ENCODE measurements at regions not wholly inside any gene's neighbourhood (a gene's known extent, or its start where the extent isn't known, plus 50 kb on each side); places are given as distances from the start of the nearest gene placed in this dataset.

DNA sequence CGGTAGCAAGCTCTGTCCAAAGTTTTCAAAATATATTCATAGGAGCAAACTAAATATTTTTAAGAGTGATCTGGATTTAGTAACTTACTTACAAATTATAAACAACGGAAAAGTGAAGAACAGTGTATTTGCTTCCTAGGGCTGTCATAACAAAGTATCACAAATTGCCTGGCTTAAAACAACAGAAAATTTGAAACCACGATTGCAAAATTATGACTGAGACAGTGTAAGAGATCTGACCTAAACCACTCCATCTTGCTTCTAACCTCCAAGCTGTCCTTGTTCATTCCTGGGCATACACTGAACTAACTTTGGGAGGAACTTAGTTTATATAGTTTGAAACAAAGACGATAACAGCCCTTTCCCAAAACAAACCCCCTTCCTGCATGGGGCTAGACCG, 202.0 kb upstream of the CDH6 start:
- Mint-ChIP-seq H3K9me3 (peaks cover 8% of the 10 kb centered on the region), H3K36me3 (ENCODE audit: low read depth) (no peaks in the 10 kb centered on the region), H3K27me3 (no peaks in the 10 kb centered on the region), H3K4me1 (no peaks in the 10 kb centered on the region), H3K27ac (no peak overlapping the region), H3K4me3 (no peak overlapping the region)
- ATAC-seq (replicated peaks), result no peak

DNA sequence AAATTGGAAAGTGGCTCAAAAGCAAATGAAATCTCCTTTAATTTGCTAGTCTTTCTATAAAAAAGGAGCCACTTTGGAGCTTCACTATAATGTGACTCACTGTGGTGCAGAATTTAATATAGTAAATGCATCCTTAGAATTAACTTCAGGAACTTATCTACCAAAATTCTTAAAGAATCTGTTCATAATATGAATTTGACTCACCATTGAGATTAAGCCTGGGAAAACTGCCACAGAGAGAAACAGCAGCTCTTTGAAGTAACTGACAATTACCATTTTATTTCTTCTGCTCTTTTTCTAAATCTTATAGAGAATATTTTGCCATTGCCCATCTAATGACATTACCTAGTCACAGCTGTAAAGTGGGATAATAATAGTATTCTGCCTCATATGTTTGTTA, 211.9 kb upstream of the CDH6 start:
- H3K27me3 Mint-ChIP-seq, result no peaks in the 10 kb centered on the region
- no peak overlapping the region for H3K4me3 Mint-ChIP-seq
- no peaks in the 10 kb centered on the region for H3K4me1 Mint-ChIP-seq
- H3K27ac Mint-ChIP-seq, result no peak overlapping the region
- no peaks in the 10 kb centered on the region for H3K36me3 Mint-ChIP-seq (ENCODE audit: low read depth)
- peaks cover 19% of the 10 kb centered on the region for H3K9me3 Mint-ChIP-seq
- ATAC-seq (replicated peaks), result no peak

DNA sequence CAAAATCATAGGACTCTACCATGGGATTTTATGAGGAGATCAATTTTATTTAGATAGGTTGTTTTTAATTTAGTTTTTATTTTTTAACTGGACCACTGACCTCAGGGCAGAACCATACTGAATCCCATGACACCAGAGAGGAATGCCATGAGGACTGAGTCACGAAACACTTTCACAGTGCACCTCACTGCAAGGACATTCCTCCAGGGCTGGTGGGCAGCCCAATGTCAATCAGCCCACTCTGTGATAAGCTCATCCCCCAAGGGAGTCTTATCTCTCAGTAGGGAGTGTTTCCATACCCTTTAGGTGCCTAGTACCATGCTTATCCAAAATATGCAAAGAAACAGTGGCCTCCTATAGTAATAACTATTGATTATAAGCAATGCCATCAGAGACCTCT, 224.5 kb upstream of the CDH6 start:
- no peak overlapping the region for H3K4me3 Mint-ChIP-seq
- no peaks in the 10 kb centered on the region for H3K36me3 Mint-ChIP-seq (ENCODE audit: low read depth)
- no peaks in the 10 kb centered on the region for H3K27me3 Mint-ChIP-seq
- H3K27ac Mint-ChIP-seq, result no peak overlapping the region
- H3K9me3 Mint-ChIP-seq, result peaks cover 12% of the 10 kb centered on the region
- no peaks in the 10 kb centered on the region for H3K4me1 Mint-ChIP-seq
- ATAC-seq (replicated peaks), result no peak

DNA sequence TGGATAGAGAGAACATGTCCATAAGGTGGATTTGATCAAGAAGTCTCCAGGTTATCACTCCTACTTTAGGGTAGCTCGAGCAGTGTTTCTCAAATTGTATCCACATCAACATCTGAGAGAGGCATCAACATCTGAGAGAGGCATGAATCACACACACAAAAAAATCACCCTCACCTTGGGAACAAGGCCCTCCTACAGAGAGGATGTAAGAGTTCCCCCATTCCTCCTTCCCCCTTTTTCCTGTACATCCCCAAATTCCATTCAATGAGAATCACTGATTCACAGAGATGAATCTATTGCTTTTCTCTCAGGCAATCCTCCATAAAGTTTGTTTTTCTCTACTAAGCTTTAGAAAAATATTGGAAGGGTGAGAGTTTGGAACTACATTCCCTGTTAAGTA, 233.4 kb upstream of the CDH6 start:
- no peak for ATAC-seq (replicated peaks)
- Mint-ChIP-seq H3K4me3 (no peak overlapping the region), H3K36me3 (ENCODE audit: low read depth) (no peaks in the 10 kb centered on the region), H3K4me1 (no peaks in the 10 kb centered on the region), H3K9me3 (peaks cover 10% of the 10 kb centered on the region), H3K27me3 (no peaks in the 10 kb centered on the region), H3K27ac (no peak overlapping the region)

DNA sequence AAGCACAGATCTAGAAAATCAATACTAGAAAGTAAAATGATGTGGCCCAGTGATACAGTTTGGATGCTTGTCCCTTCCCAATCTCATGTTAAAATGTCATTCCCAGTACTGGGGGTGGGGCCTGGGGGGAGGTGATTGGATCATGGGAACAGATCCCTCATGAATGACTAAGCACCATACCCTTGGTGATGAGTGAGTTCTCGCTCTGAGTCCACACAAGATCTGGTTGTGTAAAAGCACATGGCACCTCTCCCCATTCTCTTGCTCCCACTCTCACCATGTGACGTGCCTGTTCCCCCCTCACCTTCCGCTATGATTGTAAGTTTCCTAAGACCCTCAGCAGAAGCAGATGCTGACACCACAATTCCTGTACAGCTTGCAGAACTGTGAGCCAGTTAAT, 234.2 kb upstream of the CDH6 start:
- ATAC-seq (replicated peaks), result no peak
- Mint-ChIP-seq H3K27me3 (no peaks in the 10 kb centered on the region), H3K4me1 (no peaks in the 10 kb centered on the region), H3K9me3 (peaks cover 5% of the 10 kb centered on the region), H3K27ac (no peak overlapping the region), H3K36me3 (ENCODE audit: low read depth) (no peaks in the 10 kb centered on the region), H3K4me3 (no peak overlapping the region)

DNA sequence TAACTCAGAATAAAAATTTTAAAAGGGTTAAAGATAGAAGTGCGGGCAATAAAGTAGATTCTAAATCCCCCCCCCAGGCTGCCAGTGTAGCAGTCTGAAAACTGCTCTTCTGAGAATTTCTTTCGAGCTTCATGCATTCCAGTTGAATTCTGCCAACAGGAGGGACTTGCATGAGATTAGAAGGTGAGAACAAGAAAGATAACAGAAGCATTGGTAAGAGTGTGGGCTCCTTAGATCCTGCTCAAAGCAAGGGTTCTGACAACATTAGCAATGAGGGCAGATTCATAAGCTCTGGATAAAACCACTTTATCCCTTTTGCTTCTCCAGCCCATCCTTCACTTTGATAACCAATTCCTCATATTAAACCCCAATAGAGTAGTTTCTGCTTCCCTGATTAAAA, 235.9 kb upstream of the CDH6 start:
- Mint-ChIP-seq H3K9me3 (peaks cover 5% of the 10 kb centered on the region), H3K4me3 (no peak overlapping the region), H3K4me1 (no peaks in the 10 kb centered on the region), H3K36me3 (ENCODE audit: low read depth) (no peaks in the 10 kb centered on the region), H3K27ac (no peak overlapping the region), H3K27me3 (no peaks in the 10 kb centered on the region)
- ATAC-seq (replicated peaks), result no peak

DNA sequence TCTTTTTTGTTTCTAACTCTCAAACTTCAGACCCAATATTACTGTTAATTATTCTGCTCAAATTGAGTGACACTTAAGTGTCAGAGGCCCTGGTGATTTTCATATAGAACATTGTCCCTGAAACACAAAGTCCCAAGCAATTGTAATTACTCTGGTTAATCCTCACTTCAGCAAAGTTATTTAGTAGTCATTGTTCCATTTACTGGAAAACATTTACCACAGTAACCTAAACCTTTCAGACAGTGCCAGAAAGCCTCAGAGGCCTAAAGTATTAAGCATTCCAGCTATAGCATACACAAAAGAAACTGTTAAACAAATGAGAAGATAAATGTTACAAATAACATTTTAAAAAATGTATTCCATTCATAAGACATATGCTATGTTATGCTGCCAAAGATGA, 237.2 kb upstream of the CDH6 start:
- H3K9me3 Mint-ChIP-seq, result peaks cover 5% of the 10 kb centered on the region
- ATAC-seq (replicated peaks), result no peak
- H3K4me3 Mint-ChIP-seq, result no peak overlapping the region
- no peaks in the 10 kb centered on the region for H3K27me3 Mint-ChIP-seq
- H3K4me1 Mint-ChIP-seq, result no peaks in the 10 kb centered on the region
- H3K36me3 Mint-ChIP-seq (ENCODE audit: low read depth), result no peaks in the 10 kb centered on the region
- no peak overlapping the region for H3K27ac Mint-ChIP-seq

DNA sequence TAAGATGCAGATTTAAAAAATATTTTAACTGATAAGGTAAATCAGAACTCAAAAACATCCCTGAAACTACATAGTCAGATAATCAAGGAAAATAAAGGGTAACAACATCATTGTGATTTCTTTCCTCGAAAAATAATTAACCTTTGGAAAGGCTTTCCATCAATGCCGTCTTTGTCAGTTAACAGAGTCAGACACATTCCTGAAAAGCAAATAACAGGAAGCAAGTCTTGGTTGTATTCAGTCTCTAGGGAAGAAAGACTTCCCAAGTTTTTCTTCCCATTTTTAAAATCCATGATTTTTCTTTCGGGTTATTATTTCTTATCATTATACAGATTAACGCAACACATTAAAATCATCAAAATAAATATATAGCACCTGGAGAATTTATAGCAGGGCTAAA, 256.4 kb upstream of the CDH6 start:
- Mint-ChIP-seq H3K9me3 (peaks cover 9% of the 10 kb centered on the region), H3K27me3 (no peaks in the 10 kb centered on the region), H3K27ac (no peak overlapping the region), H3K4me1 (no peaks in the 10 kb centered on the region), H3K4me3 (no peak overlapping the region), H3K36me3 (ENCODE audit: low read depth) (no peaks in the 10 kb centered on the region)
- no peak for ATAC-seq (replicated peaks)

DNA sequence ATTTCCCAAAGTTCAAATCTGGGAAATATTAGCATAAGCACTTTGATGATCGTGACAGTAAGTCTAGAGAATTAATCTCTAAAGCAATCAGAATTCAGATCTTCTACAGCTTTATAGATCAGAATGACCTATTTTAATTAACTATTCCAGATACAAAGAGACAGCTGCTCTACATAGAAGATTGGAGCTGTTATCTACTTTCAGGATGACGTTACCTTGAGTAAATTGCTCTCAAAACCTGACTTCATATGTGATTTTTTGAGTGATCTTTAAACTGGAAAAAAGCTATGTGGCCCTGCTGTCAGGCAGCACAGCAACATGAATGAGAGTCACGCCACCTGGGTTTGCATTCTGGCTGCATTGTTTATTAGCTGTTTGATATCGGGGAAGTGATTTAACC, 259.9 kb upstream of the CDH6 start:
- Mint-ChIP-seq H3K4me3 (no peak overlapping the region), H3K4me1 (no peaks in the 10 kb centered on the region), H3K36me3 (ENCODE audit: low read depth) (no peaks in the 10 kb centered on the region), H3K9me3 (peaks cover 16% of the 10 kb centered on the region), H3K27ac (no peak overlapping the region), H3K27me3 (no peaks in the 10 kb centered on the region)
- no peak for ATAC-seq (replicated peaks)

DNA sequence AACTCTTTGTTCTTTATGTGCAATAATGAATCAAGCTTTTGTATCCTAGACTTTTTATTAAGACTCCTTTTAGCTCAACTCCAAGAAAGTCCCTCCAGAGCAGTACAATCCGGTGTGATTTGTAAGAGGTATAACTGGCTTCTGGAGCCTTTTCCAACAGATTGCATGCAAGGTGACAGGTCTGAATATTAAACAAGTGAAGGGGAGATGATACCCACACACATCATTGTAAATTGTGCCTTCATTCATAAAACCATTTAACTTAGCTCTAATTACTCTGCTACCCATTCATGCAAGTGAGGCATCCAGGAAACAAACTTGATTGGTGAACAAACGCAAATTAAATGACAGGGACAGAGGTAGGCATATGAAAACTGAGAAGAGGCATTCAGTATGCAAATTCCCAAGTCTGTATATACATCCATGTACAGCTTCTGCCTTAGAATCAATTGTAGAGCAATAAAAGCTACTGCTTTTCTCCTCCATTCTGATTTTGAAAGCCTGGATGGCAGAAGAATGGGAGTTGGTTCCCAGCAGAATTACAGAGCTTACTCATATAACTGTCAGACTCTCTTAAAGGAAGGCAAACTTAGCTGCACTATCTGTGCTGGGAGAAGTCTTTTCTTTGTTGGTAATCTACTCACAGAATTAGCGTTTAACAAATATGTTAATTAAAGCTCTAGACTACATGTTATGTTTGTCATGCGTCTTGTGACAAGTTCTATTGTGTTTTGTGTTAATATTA, 261.0 kb upstream of the CDH6 start:
- no peaks in the 10 kb centered on the region for H3K4me1 Mint-ChIP-seq
- H3K36me3 Mint-ChIP-seq (ENCODE audit: low read depth), result no peaks in the 10 kb centered on the region
- ATAC-seq (replicated peaks), result no peak
- no peak overlapping the region for H3K27ac Mint-ChIP-seq
- H3K27me3 Mint-ChIP-seq, result no peaks in the 10 kb centered on the region
- no peak overlapping the region for H3K4me3 Mint-ChIP-seq
- peaks cover 18% of the 10 kb centered on the region for H3K9me3 Mint-ChIP-seq

DNA sequence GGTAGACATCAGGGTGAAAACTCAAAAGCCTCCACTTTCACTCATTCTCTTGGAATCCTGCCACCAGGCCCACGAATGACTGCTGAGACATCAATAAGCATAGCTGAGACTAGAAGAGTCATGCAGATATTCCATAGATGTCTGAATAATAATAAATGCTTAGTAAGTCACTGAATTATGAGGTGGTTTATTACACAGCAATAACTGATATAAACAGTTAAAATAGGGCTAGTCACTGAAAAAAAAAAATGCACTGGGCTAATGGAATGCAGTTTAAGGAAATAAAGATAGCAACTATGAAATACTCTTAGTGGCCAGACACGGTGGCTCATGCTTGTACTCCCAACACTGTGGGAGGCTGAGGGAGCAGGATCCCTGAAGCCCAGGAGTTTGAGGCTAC, 262.8 kb upstream of the CDH6 start:
- no peaks in the 10 kb centered on the region for H3K27me3 Mint-ChIP-seq
- no peak overlapping the region for H3K4me3 Mint-ChIP-seq
- H3K4me1 Mint-ChIP-seq, result no peaks in the 10 kb centered on the region
- no peak overlapping the region for H3K27ac Mint-ChIP-seq
- H3K36me3 Mint-ChIP-seq (ENCODE audit: low read depth), result no peaks in the 10 kb centered on the region
- no peak for ATAC-seq (replicated peaks)
- peaks cover 19% of the 10 kb centered on the region for H3K9me3 Mint-ChIP-seq

DNA sequence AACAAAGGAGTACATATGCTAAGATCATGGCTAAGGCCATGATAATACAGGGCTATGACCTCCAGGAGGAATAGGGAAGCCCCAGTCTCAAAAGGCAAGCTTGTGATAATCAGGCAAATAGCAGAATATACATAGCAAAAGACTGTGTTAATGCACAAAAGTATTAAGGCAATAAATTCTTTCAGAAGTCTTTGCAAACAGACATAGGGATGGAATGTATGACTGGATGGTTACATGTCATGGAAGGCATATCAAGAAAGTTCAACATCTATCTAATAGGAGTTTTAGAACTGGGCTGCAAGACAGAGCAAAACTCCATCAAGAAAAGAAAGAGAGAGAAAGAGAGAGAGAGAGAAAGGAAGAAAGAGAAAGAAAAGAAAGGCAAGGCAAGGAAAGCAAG, 264.5 kb upstream of the CDH6 start:
- Mint-ChIP-seq H3K36me3 (ENCODE audit: low read depth) (no peaks in the 10 kb centered on the region), H3K27me3 (no peaks in the 10 kb centered on the region), H3K9me3 (peaks cover 17% of the 10 kb centered on the region), H3K4me3 (no peak overlapping the region), H3K27ac (no peak overlapping the region), H3K4me1 (no peaks in the 10 kb centered on the region)
- no peak for ATAC-seq (replicated peaks)

DNA sequence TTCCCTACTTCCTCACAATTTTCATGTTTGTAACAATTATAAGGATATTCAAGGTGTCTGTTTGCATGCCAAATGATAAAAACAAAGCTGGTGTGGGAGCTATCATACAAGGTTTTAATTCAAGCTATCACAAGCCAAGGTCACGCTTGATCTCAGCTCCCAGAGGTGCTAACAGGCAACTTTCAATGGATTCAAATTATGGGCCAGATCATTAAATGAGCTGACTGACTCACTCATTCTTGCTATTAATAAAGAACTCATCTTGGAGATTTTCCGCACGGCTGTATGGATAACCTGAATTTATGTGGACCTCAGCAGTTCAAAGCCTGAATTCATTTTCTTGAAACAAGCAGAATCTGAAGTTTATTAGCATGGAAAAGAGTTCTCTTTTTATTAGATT, 267.3 kb upstream of the CDH6 start:
- no peak overlapping the region for H3K27ac Mint-ChIP-seq
- H3K27me3 Mint-ChIP-seq, result no peaks in the 10 kb centered on the region
- H3K4me1 Mint-ChIP-seq, result no peaks in the 10 kb centered on the region
- ATAC-seq (replicated peaks), result no peak
- peaks cover 22% of the 10 kb centered on the region for H3K9me3 Mint-ChIP-seq
- no peaks in the 10 kb centered on the region for H3K36me3 Mint-ChIP-seq (ENCODE audit: low read depth)
- H3K4me3 Mint-ChIP-seq, result no peak overlapping the region

DNA sequence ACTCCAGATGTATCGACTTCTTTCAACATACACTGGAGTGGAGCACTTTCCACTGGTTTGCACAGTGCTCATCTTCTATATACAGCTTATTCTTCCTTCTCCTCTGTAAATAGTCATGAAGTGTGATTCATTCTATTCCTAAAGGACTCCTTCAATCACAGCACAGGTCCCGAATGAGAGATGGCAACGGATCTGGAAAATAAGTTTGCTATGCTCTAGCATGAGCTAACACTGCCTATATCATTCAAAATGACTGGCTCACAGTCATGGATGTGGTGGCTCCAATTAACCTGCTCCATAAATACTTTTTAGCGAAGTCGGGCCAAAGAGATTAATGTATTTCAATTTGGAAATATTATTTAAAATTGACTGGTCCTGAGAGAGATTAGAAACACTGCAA, 272.1 kb upstream of the CDH6 start:
- Mint-ChIP-seq H3K27me3 (no peaks in the 10 kb centered on the region), H3K4me3 (no peak overlapping the region), H3K4me1 (no peaks in the 10 kb centered on the region), H3K36me3 (ENCODE audit: low read depth) (no peaks in the 10 kb centered on the region), H3K9me3 (peaks cover 26% of the 10 kb centered on the region), H3K27ac (no peak overlapping the region)
- no peak for ATAC-seq (replicated peaks)

DNA sequence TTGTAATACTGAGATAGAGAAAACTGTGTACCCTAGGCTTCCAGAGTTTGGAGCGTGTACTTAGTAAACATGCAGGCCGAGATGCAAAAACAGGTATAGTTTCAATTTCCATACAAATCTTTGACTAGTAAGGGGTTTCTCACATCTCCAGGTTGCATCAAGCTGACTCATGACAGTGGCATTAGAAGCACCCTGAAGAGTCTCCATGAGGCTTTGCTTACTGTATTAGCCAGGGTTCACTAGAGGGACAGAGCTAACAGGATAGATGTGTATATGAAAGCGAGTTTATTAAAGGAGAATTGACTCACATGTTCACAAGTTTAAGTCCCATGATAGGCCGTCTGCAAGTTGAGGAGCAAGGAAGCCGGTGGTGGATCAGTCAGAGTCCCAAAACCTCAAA, 275.3 kb upstream of the CDH6 start:
- H3K27me3 Mint-ChIP-seq, result no peaks in the 10 kb centered on the region
- peaks cover 24% of the 10 kb centered on the region for H3K9me3 Mint-ChIP-seq
- H3K27ac Mint-ChIP-seq, result no peak overlapping the region
- no peak for ATAC-seq (replicated peaks)
- H3K36me3 Mint-ChIP-seq (ENCODE audit: low read depth), result no peaks in the 10 kb centered on the region
- H3K4me3 Mint-ChIP-seq, result no peak overlapping the region
- no peaks in the 10 kb centered on the region for H3K4me1 Mint-ChIP-seq

DNA sequence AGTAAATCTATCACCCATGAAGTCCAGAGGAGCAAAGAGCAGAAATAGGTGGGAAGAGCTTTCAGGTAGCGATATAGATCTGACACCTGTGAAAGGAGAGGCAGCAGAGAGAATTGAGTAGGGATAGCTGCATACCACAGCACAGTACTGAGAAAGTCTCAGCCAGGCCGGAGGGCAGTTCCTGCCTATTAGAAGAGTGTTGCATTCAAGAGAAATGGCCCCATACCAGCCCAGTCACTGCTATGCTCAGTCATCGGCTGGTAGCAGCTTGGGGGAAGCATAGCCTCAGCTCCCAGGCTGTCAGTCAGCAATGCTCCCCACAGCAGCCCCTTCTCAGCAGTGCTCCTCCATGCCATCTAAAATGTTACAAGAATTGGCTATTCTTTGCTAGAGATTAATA, 285.1 kb upstream of the CDH6 start:
- Mint-ChIP-seq H3K36me3 (ENCODE audit: low read depth) (no peaks in the 10 kb centered on the region), H3K9me3 (peaks cover 13% of the 10 kb centered on the region), H3K27ac (no peak overlapping the region), H3K4me3 (no peak overlapping the region), H3K4me1 (no peaks in the 10 kb centered on the region), H3K27me3 (no peaks in the 10 kb centered on the region)
- no peak for ATAC-seq (replicated peaks)
